HEK293 (cell line): ENCODE measurements at regions not wholly inside any gene's neighbourhood (a gene's known extent, or its start where the extent isn't known, plus 50 kb on each side); places are given as distances from the start of the nearest gene placed in this dataset.

Experiments
- BCL11A ChIP-seq: fragments of 450-650 bp; formaldehyde crosslinking; IDR thresholded peaks from 2 replicates; pipeline ENCODE4 v1.5.1; 2016; ENCODE audit warnings: low read depth, missing biosample characterization, missing genetic modification characterization
- BCL11B ChIP-seq: fragments of 450-650 bp; formaldehyde crosslinking; IDR thresholded peaks from 2 replicates; pipeline ENCODE4 v1.5.1; 2016; ENCODE audit warnings: low read depth, missing biosample characterization, missing genetic modification characterization
- ELK4 ChIP-seq: IDR thresholded peaks from 2 replicates; pipeline ENCODE4 v1.6.1; 2011; ENCODE audit warnings: mild to moderate bottlenecking, low read depth, low read length, borderline replicate concordance
- GLI2 ChIP-seq: fragments of 450-650 bp; formaldehyde crosslinking; IDR thresholded peaks from 2 replicates; pipeline ENCODE4; 2017; ENCODE audit warnings: missing biosample characterization, missing genetic modification characterization, low read depth, borderline replicate concordance
- IKZF3 ChIP-seq: fragments of 450-650 bp; IDR thresholded peaks from 2 replicates; pipeline ENCODE4 v1.5.0; 2018; ENCODE audit warnings: missing biosample characterization, mild to moderate bottlenecking, missing genetic modification characterization, moderate library complexity
- OSR2 ChIP-seq: fragments of 450-650 bp; formaldehyde crosslinking; IDR thresholded peaks from 2 replicates; pipeline ENCODE4 v1.5.1; 2016; ENCODE audit warnings: missing biosample characterization, missing genetic modification characterization
- OVOL3 ChIP-seq: fragments of 450-650 bp; formaldehyde crosslinking; IDR thresholded peaks from 2 replicates; pipeline ENCODE4 v1.5.1; 2016; ENCODE audit warnings: missing biosample characterization, missing genetic modification characterization
- TCF7L2 ChIP-seq: IDR thresholded peaks from 2 replicates; pipeline ENCODE4 v1.6.1; 2011; ENCODE audit warnings: low read depth, mild to moderate bottlenecking, inconsistent platforms, low read length, moderate library complexity, borderline replicate concordance
- TRIM28 ChIP-seq: IDR thresholded peaks from 2 replicates; pipeline ENCODE4 v1.6.1; 2011; ENCODE audit warnings: low read length, control low read depth, borderline replicate concordance
- ZBTB44 ChIP-seq: fragments of 450-650 bp; IDR thresholded peaks from 2 replicates; pipeline ENCODE4 v1.5.1; 2018; ENCODE audit warnings: missing biosample characterization, mild to moderate bottlenecking, missing genetic modification characterization
- ZNF18 ChIP-seq: fragments of 450-650 bp; formaldehyde crosslinking; IDR thresholded peaks from 2 replicates; pipeline ENCODE4 v1.5.1; 2016; ENCODE audit warnings: missing biosample characterization, missing genetic modification characterization
- ZNF23 ChIP-seq: fragments of 450-650 bp; formaldehyde crosslinking; IDR thresholded peaks from 2 replicates; pipeline ENCODE4 v1.5.1; 2016; ENCODE audit warnings: missing biosample characterization, missing genetic modification characterization, borderline replicate concordance
- ZNF248 ChIP-seq: fragments of 450-650 bp; formaldehyde crosslinking; IDR thresholded peaks from 2 replicates; pipeline ENCODE4 v1.5.1; 2017; ENCODE audit warnings: missing biosample characterization, missing genetic modification characterization
- ZNF266 ChIP-seq: fragments of 450-650 bp; formaldehyde crosslinking; IDR thresholded peaks from 2 replicates; pipeline ENCODE4 v1.5.1; 2016; ENCODE audit warnings: missing biosample characterization, missing genetic modification characterization, low read depth
- ZNF561 ChIP-seq: fragments of 450-650 bp; IDR thresholded peaks from 2 replicates; pipeline ENCODE4 v1.5.1; 2018; ENCODE audit warnings: missing biosample characterization, missing genetic modification characterization, borderline replicate concordance
- ZNF580 ChIP-seq: fragments of 450-650 bp; formaldehyde crosslinking; IDR thresholded peaks from 2 replicates; pipeline ENCODE4 v1.5.1; 2016; ENCODE audit warnings: missing biosample characterization, missing genetic modification characterization
- ZNF596 ChIP-seq: fragments of 450-650 bp; IDR thresholded peaks from 2 replicates; pipeline ENCODE4 v1.5.0; 2018; ENCODE audit warnings: missing biosample characterization, mild to moderate bottlenecking, missing genetic modification characterization, moderate library complexity
- ZNF629 ChIP-seq: fragments of 450-650 bp; formaldehyde crosslinking; IDR thresholded peaks from 2 replicates; pipeline ENCODE4 v1.5.1; 2017; ENCODE audit warnings: missing biosample characterization, missing genetic modification characterization
- TF ChIP-seq, protein P1 (sequence below): fragments of 450-650 bp; formaldehyde crosslinking; IDR thresholded peaks from 2 replicates; pipeline ENCODE4 v1.5.1; 2016; ENCODE audit warnings: missing biosample characterization, missing genetic modification characterization
- TF ChIP-seq, protein P2 (sequence below): fragments of 450-650 bp; formaldehyde crosslinking; IDR thresholded peaks from 2 replicates; pipeline ENCODE4 v1.5.1; 2016; ENCODE audit warnings: missing biosample characterization, missing genetic modification characterization
- TF ChIP-seq, protein P3 (sequence below): fragments of 450-650 bp; formaldehyde crosslinking; IDR thresholded peaks from 2 replicates; pipeline ENCODE4 v1.5.1; 2016; ENCODE audit warnings: missing biosample characterization, missing genetic modification characterization, borderline replicate concordance
- TF ChIP-seq, protein P4 (sequence below): fragments of 450-650 bp; formaldehyde crosslinking; IDR thresholded peaks from 2 replicates; pipeline ENCODE4 v1.5.1; 2017; ENCODE audit warnings: missing biosample characterization, missing genetic modification characterization

DNA sequence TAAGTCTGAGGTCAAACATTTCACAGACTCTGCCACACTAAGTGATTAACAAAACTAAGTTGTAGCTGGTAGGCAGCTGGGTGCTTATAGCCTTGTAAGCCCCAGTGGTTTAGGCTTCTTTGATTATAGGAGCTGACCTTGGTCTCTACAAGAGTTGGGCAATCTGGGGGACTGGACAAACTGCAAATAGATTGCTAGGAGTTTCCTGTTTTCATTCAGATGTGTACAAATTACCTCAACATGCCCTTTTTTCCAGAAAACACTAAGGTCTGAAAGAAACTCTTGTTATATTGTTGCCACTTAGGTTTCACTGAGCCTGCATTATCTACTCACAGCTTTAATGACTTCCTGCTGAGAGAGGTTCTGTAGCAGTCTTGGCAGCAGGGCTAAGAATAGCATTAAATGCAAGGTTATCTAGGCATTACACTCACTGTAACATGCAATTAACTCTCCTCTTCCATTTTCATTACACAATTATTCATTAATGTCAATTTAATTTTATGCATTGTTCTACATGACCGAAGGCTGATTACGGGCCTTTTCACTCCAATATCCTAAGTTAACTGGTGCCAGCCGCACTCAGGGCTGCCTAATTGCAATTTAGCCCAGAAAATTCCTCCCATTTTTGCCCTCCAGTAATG lies 314.0 kb downstream of the LMO4 start (continued):
- TF ChIP-seq ZNF18 (peak; percentile 42; the same call in 1 of the 2 replicates), GLI2 (tag by site-specific recombination) (no peak), ZNF266 (tag by site-specific recombination) (no peak), IKZF3 (tag by site-specific recombination) (peak; percentile 71), ZNF596 (tag by site-specific recombination) (peak; percentile 36; the same call in 1 of the 2 replicates), ZNF629 (tag by site-specific recombination) (peak; percentile 30; the same call in 1 of the 2 replicates), TRIM28 (peak; percentile 98), TCF7L2 (peak; percentile 49; the same call in 1 of the 2 replicates), ZNF248 (tag by site-specific recombination) (no peak), ZNF23 (tag by site-specific recombination) (no peak), OSR2 (tag by site-specific recombination) (peak; percentile 88), ZNF561 (tag by site-specific recombination) (peak; percentile 87), OVOL3 (tag by site-specific recombination) (peak; percentile 64; the same call in 1 of the 2 replicates), ZNF580 (tag by site-specific recombination) (peak; percentile 65; the same call in 1 of the 2 replicates), ELK4 (no peak), BCL11B (tag by site-specific recombination) (peak; percentile 66), ZBTB44 (tag by site-specific recombination) (peak; percentile 100), BCL11A (0 out of 2 replicates have a peak, but pooled peaks have one; percentile 29)
- TF ChIP-seq, protein P1, sequence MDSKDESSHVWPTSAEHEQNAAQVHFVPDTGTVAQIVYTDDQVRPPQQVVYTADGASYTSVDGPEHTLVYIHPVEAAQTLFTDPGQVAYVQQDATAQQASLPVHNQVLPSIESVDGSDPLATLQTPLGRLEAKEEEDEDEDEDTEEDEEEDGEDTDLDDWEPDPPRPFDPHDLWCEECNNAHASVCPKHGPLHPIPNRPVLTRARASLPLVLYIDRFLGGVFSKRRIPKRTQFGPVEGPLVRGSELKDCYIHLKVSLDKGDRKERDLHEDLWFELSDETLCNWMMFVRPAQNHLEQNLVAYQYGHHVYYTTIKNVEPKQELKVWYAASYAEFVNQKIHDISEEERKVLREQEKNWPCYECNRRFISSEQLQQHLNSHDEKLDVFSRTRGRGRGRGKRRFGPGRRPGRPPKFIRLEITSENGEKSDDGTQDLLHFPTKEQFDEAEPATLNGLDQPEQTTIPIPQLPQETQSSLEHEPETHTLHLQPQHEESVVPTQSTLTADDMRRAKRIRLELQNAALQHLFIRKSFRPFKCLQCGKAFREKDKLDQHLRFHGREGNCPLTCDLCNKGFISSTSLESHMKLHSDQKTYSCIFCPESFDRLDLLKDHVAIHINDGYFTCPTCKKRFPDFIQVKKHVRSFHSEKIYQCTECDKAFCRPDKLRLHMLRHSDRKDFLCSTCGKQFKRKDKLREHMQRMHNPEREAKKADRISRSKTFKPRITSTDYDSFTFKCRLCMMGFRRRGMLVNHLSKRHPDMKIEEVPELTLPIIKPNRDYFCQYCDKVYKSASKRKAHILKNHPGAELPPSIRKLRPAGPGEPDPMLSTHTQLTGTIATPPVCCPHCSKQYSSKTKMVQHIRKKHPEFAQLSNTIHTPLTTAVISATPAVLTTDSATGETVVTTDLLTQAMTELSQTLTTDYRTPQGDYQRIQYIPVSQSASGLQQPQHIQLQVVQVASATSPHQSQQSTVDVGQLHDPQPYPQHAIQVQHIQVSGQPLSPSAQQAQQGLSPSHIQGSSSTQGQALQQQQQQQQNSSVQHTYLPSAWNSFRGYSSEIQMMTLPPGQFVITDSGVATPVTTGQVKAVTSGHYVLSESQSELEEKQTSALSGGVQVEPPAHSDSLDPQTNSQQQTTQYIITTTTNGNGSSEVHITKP (tag by site-specific recombination): no peak
- TF ChIP-seq, protein P2, sequence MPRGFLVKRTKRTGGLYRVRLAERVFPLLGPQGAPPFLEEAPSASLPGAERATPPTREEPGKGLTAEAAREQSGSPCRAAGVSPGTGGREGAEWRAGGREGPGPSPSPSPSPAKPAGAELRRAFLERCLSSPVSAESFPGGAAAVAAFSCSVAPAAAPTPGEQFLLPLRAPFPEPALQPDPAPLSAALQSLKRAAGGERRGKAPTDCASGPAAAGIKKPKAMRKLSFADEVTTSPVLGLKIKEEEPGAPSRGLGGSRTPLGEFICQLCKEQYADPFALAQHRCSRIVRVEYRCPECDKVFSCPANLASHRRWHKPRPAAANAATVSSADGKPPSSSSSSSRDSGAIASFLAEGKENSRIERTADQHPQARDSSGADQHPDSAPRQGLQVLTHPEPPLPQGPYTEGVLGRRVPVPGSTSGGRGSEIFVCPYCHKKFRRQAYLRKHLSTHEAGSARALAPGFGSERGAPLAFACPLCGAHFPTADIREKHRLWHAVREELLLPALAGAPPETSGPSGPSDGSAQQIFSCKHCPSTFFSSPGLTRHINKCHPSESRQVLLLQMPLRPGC (tag by site-specific recombination): peak; percentile 57; the same call in 1 of the 2 replicates
- TF ChIP-seq, protein P3, sequence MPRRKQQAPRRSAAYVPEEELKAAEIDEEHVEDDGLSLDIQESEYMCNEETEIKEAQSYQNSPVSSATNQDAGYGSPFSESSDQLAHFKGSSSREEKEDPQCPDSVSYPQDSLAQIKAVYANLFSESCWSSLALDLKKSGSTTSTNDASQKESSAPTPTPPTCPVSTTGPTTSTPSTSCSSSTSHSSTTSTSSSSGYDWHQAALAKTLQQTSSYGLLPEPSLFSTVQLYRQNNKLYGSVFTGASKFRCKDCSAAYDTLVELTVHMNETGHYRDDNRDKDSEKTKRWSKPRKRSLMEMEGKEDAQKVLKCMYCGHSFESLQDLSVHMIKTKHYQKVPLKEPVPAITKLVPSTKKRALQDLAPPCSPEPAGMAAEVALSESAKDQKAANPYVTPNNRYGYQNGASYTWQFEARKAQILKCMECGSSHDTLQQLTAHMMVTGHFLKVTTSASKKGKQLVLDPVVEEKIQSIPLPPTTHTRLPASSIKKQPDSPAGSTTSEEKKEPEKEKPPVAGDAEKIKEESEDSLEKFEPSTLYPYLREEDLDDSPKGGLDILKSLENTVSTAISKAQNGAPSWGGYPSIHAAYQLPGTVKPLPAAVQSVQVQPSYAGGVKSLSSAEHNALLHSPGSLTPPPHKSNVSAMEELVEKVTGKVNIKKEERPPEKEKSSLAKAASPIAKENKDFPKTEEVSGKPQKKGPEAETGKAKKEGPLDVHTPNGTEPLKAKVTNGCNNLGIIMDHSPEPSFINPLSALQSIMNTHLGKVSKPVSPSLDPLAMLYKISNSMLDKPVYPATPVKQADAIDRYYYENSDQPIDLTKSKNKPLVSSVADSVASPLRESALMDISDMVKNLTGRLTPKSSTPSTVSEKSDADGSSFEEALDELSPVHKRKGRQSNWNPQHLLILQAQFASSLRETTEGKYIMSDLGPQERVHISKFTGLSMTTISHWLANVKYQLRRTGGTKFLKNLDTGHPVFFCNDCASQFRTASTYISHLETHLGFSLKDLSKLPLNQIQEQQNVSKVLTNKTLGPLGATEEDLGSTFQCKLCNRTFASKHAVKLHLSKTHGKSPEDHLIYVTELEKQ (tag by site-specific recombination): peak; percentile 64; the same call in 1 of the 2 replicates
- TF ChIP-seq, protein P4, sequence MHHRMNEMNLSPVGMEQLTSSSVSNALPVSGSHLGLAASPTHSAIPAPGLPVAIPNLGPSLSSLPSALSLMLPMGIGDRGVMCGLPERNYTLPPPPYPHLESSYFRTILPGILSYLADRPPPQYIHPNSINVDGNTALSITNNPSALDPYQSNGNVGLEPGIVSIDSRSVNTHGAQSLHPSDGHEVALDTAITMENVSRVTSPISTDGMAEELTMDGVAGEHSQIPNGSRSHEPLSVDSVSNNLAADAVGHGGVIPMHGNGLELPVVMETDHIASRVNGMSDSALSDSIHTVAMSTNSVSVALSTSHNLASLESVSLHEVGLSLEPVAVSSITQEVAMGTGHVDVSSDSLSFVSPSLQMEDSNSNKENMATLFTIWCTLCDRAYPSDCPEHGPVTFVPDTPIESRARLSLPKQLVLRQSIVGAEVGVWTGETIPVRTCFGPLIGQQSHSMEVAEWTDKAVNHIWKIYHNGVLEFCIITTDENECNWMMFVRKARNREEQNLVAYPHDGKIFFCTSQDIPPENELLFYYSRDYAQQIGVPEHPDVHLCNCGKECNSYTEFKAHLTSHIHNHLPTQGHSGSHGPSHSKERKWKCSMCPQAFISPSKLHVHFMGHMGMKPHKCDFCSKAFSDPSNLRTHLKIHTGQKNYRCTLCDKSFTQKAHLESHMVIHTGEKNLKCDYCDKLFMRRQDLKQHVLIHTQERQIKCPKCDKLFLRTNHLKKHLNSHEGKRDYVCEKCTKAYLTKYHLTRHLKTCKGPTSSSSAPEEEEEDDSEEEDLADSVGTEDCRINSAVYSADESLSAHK (tag by site-specific recombination): peak; percentile 85
